CD4-positive, alpha-beta T cell treated with Interleukin-6 for 4 hours (primary cell): ENCODE measurements at regions not wholly inside any gene's neighbourhood (a gene's known extent, or its start where the extent isn't known, plus 50 kb on each side); places are given as distances from the start of the nearest gene placed in this dataset.

ENCODE experiments used
- DNase-seq: peaks from one replicate; pipeline ENCODE4 v3.0.0-alpha.2; 2020; ENCODE audit warnings: mixed read lengths

DNA sequence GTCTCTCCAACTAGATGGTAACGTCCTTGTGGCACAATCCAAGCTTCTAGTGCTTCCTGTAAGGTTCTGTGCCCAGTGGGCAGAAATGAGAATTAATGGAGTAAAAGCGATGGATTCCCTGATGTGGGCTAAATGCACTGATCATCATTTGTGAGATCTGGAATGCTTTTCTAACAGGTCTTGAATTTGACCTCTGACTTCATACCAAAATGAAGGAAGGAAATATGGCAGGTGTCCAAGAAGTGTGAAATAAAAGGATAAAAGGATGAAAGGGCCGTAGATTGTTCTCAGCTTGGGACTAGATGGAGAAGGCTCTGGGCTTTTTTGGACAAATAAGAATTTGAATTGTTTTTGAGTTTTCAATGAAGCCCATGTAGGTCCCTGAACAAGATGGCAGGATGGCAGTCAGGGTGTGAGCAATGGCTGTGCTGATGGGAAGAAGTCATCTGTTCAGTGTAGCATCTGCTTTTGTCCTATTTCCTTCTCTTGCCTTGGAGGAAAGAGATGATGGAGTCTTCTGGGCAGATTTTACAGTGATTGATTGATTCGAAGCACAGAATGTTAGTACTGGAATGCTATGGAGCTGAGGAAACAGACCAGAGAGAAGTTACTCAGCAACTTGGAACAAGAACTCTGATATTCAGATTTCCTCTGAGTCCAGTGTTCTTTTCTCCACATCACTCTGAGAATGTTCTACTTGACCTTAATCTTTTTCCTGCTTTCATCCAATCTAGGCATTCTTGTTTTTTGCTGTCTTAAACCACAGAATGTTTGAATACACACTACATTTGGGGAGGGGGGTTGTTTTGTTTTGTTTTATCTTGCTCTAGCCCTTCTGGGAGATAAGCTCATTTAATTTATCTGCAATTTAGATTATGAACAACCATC lies 286.0 kb downstream of the HLX start:
- no peak for DNase-seq

DNA sequence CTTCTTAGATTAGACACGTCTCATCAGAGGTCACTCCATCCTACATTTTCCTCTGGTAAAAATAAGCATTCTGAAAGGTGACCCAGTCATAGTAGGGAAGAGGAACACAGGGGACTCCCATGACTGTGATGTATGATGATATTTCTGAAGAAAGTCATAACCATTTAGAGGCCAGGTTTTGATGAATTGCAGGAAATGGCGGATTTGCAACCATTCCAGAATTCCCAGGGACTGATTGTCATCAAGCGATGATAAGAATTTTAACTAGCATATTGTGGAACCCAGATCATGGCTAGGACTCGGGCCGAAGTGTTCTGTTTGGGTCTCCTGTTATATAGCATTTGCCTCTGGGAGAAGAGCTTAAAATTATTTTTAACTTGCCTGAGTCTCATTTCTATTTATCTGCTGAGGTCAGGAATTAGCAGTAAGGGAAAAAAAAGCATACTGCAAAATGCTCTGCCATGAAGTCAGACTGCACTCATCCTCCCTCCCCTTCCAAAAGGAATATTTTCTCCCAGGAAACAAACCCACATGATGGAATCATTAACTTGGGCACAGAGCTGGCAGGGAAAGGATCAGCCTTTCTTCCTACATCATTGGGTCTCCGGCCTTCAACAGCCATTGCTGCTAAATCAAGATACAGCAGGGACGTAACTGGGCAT lies 286.7 kb downstream of the HLX start:
- DNase-seq, result no peak

DNA sequence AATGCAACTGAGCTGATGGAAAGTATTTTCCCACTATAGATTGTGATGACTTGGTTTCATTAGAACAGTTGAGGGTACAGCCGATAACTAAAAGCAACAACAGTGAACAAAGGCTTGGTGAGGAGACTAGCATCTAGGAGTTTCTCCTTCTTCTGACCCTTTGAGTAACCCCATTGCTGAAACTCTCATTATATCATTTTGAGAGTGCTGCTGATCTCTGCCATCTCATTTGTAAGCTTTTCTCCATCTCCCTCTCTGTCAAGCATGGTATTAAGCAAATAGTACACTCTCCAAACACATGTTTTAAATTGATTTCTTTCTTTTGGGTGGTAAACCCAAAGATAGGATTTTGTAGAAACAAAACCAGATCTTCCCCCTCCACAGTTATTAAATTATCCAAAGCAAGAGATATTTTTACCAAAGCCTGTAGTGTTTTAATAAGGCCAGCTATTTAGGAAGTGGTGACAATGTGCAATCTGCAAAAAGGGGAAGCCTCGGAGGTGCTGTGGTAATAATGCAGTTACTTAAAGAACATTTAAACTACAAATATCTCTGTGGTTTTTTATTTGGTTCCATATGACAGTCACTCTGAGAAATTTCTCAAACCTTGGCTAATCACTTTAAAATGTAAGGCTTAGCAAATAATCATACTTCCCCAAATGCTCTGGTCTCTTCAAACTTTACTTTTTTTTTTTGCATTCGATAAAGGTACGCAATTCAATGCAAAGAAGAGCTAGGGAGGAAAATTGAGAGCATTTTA lies 287.5 kb downstream of the HLX start:
- no peak for DNase-seq

DNA sequence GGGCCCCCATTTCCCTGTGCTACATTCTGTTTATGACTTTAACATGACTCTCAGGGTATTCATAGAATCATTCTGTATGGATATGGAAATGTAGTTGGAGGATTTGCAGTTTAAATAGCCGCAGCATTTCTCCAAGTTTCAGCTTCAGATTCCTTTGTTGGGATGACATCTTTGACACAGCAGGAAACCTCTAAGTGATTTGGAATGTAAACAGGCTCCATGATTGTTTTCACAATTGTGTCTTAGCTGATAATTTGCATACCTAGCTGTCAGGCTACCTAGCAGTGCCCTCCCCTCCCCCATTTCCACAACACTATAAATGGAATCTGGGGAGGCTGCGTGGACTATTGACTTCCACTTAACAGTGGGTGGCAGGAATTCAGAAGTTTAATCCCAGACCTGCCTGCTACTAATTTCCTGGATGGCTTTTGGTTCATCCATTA lies 290.2 kb downstream of the HLX start:
- DNase-seq, result no peak

DNA sequence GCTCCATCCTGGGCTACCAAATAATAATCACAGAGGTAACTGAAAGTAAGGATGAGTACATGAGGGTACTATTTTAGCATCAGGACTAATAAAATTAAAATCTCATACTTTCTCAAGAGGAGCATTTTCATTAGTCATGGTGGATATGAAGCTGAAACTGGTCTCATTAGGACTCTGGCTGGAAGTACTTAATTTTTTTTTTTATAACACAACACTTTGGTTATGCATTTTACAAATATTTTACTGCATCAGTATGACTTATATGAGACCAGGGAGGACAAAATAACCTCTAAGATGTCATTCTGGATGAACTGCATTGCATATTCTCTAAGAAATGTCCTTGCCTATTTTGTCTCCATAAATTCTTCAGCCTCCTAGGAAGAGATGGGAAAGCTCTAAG lies 290.9 kb downstream of the HLX start:
- no peak for DNase-seq

DNA sequence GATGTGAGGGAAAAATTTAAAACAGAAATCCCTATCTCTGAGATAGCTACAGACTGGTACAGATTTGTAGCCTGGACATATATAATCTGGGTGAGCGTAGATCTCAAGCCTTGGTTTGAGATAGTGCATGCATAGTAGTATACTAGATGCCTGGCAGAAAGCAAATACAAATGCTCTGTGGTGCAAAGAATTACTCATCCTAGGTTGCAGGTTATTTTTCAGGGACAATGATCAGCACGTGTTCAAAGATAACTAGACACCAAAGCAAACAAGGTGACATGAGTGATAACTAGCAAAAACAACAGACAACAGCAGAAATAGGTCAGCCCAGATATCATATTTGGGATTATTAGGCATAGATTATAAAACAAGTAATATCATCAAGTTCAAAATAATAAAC lies 292.5 kb downstream of the HLX start:
- no peak for DNase-seq

DNA sequence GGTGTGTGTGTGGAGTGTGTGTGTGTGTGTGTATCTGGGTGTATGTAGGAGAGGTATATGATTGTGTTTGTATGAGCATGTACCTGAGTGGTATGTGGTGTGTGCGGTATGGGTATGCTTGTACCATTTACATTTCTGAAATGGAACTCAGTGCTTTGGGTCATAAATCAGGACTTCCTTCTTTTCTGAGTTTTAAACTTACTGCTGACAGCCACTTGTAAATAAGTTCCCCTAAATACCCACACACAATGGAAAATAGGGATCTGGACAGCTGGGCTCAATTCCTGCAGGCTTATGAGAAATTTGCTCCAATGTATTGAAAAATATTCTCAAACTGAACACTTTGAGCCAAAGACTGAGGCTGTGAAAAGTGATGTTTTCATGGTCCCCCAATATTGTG lies 293.6 kb downstream of the HLX start:
- DNase-seq, result no peak

DNA sequence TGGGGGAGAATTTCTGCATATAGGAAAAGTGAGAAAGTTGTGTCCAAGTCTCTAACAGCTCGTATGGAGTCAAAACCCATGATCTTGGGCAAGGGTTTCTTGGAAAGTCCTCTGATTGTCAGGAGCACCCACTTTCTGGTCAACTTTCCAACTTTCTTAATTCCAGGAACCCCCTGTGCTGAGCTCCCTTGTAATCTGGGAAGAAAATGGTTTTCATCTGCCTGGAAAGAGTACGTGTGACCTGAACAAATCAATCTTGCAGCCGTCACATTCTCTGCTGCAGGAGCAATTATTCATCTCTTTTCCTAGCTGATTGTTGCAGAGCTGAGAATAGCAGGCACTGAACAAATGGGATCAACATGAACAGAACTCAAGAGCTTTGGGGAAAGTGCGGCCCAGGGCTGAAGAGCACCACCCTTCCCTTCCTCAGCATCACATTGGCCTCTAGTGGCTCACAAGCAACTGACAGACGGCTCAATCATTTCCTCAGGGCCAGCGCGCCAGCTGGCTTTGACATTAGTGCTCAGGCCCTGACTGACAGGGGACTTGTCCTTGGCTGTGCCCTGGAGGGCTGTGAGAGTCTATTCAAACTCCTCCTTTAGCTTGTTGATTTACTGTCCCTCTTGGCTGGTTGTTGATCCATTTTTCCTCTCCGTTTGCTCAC lies 295.2 kb downstream of the HLX start:
- no peak for DNase-seq

DNA sequence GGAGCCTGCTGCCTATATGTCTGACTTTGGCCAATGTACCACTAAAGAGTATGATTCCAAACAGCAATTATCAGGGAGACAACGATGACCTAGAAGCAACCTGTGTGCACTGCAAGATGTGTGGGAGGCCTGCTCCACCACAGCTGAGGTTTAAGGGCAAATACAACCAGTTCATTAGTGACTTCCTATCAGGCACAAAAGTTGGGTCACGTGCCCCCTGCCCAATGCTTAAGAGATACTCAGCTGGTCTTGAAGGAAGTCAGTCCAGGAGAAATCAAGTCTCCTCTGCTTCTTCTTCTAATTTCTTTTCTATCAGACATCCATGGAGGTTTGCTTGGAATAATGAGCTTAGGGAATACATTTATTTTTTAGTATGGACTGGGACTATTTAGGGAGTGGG lies 296.0 kb downstream of the HLX start:
- DNase-seq, result no peak

DNA sequence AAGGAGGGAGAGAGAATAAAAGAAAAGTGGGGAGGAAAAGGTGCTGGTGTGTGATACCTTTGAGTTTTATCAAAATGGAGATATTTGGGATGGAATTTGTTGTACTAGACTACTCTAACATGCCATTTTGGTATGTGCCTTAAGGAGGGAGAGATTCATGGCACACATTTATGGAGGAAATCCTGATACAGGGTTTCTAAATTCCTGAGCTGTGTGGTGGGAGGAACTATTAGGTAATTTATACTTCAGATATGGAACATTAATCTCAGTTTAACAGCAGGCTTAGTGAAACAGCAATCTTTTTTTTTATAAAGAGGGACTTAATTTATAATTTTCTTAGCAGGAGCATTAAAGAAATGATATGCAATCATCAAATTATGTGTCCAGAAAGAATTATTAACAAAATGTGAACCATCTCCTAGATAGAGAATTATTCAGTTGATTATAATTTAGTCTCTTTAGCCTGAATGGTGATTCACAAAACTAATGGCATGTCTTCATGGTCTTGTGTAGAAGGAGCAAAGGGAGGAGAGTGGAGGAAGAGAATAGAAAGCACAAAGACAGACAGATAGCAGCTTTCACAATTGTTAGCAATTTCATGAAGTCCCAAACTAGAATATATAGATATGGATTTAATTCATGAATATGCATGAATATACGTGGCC lies 301.6 kb downstream of the HLX start:
- DNase-seq, result no peak

DNA sequence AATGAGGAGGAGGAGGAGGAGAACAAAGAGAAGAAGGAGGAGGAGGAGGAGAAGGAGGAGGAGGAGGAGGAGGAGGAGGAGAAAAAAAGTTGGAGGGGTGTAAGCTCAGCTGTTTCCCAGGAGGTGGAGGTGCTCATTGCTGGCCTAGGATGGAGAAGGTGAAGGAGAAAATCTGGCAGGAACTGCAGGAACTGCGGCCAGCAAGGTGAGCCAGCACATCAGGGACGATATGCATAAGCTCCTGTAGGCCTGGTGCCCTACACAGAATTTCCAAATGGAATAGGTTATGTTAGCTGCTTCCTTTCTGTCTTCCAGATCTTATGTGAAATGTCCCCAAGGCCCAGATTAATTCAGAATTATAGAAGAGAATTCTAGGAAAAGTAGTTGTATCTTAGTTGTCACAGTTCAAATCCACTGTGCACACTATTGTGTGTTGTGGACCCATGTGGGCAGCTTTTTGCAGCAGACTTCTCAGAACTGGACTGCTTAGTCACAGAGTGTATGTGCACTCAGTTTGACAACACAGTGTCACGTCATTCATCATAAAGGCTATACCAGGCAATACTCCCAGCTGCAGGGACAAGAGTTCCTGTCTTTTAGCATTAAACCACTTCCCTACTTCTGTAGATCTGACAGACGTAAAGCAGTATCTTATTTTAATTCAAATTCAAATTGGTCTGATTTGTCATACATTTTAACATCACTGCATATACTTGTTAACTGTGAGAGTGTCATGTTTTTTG lies 303.7 kb downstream of the HLX start:
- DNase-seq, result no peak

DNA sequence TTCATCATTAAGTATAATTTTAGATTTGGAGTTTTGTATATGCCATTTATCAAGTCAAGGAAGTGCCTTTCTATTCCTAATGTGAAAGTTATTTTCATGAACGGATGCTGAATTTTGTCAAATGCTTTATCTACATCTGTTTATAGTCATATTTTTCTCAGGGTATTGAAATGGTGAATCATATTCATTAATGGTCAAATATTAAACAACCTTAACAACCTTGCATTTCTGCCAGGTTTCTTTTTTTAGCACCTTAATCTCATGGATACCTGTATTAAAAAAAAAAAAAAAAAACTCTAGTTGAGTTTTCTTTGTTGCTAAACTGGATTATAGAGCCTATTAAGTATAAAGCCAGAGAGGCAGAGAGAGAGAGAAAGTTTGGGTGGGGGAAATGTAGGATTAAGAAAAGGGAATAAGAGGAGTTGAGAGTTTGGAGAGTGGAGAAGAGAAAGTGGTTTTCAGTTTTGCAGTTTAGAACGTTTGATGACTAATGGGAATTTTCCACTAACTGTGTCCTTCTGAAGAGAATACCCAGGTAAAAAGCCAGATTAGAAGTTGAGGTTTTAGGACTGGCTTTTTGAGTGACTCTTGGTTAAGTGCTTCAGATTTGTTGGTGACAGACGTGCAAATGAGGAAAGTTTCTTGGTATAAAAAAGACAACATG lies 305.0 kb downstream of the HLX start:
- DNase-seq, result no peak

DNA sequence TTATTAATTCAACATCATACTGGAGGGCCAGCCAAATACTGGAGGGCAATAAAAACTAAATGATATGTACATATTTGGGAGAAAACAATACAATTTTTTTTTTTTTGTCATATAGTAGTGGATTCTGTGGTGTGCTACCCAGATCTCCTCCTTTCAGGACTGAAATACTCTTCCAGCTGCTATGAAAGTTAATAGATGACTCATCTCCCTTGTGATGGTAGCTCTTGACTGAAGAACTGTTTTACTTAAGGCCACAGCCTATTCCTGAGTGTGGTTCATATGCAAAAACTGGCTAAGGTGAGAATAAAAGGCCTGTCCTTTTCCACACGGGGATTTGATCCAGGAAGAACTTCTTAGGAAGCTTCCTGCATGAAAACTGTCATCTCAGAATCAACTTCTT lies 307.9 kb downstream of the HLX start:
- DNase-seq, result no peak

DNA sequence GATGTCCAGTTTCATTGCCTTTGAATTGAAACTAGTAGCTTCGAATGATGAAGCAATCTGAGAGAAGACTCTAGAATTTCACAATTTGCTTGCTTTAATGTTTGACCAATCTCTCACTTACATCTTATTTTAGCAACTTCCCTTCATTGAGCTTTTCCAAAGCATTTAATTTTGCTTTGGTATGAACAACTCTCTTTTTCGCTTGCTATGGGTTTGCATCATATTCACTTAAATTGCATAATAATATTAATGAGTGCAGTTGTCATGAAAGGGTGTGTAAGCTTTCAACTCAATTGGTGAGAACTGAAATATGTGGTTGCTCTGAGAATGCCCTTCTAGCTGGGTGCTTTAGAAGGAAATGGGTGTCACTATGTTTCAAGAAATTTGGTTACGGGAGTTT lies 309.2 kb downstream of the HLX start:
- no peak for DNase-seq

DNA sequence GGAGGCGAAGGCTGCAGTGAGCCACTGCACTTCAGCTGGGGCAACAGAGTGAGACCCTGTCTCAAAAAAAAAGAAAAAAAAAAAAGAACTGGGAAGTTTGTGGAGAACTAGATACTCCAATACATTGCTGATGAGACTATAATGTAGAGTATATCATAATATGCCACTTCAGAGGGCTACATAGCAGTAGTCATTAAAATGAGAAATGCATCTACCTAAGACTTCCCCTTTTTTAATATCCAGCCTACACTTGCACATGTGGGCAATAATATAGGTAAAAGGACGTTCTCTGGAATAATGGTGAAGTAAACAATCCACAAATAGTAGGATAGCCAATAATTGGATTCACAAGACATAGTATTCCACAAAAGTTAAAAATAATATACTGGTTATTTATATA lies 311.0 kb downstream of the HLX start:
- DNase-seq, result no peak

DNA sequence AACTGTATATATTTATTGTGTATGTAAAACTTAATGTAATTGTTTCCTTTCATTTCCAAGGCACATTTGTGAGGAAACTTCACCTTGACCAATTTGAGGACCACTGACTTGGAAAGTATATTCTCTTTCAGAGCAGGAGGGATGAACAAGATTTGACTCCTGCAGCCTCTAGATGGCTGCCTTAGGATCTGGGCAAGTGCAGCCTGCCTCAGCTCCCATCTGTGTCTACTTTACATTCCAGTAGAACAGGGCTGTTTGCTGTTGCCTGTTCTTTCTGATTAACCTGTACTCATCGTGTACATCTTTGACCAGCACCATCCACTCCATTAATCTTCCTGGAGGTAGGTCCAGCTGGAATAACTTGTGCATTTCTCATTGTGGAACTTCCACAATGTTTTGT lies 312.8 kb downstream of the HLX start:
- no peak for DNase-seq

DNA sequence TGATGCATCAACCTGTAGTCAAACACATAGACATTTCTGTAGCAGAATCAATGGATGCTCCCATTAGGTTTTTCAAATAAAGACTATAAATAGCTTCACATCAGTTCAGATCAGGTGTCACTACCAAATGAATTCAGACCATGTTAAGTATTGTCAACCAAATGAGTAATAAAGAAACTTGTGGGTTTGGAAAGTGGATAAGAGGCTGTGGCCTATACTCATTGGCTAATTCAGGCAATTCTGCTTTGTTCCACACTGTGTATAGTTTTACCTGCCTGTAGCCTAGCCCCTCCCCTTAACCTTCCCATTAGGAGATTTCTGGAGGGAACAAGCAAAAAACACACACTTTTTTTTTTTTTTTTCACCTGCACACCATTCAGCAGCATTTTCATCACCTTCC lies 321.2 kb downstream of the HLX start:
- DNase-seq, result no peak

DNA sequence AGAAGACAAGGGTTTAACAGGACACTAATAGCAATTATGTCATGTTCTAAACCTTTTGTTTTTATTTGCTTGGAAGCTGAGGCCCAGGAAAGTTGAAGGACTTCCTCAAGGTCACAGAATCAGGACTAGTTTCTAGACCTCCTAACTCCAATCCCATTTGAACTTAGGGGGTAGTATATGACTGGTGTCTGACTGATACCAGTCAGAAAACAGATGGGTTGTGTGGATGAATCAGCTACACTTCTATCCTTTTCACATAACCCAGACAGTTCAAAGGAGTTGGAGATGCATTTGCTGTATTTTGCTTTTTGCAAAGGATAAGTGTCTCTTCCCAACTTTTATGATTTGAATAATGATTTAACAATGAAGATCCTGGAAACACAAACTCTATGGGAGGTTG lies 322.5 kb downstream of the HLX start:
- no peak for DNase-seq

DNA sequence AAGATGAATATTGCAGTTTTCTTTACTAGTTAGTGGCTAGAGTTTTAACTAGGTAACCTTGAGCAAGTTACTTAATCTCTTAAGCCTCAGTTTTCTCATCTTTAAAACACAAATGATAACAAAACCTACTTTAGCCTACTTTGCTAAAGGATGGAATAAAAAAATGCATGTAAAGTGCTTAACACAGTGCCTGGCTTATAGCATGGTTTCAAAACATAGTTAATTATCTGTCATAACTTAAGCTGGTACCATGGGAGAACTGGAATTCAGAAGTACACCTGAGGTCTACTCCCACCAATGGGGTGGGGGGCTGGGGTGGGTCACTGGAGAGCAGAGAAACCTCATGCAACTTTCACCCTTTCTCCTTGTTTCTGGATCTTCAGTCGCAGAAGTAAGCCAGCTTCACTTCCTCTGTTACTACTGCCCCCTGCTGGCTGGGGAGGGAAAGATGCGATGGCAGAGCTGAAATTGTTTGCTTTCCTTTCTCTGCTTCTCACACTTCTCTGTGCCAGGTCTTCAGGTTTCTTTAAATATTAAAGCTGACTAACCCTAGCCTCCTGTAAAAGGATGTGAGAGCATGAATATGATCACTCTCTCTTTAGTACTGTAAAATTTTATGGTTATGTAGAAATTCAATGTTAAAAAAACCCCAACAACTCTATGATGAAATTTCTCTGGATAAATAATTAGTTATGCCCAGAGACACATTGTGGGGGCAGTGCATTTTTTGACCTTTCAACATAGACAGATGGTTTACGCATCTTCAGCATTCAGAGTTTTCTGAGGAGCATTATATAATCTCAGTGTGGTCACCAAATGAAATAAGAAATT lies 324.2 kb downstream of the HLX start:
- peak; percentile 53 for DNase-seq
